ENCODE measurements at regions not wholly inside any gene's neighbourhood (a gene's known extent, or its start where the extent isn't known, plus 50 kb on each side); places are given as distances from the start of the nearest gene placed in this dataset.

- DNase-seq, result no peak
These were observed 112.5 kb upstream of the SLC44A3 start for GRCh38 chr1:94707321-94708298.

GRCh38 chr1:94702442-94702815, 117.7 kb upstream of the SLC44A3 start:
- peak; percentile 59 for DNase-seq

GRCh38 chr1:94701796-94702441, 118.2 kb upstream of the SLC44A3 start:
- no peak for DNase-seq

- no peak for DNase-seq
These were observed 121.2 kb upstream of the SLC44A3 start for GRCh38 chr1:94698759-94699502.

GRCh38 chr1:94698356-94698755, 121.8 kb upstream of the SLC44A3 start:
- no peak for DNase-seq

- no peak for DNase-seq
These were observed 122.3 kb upstream of the SLC44A3 start for GRCh38 chr1:94697839-94698238.

- no peak for DNase-seq
These were observed 125.8 kb upstream of the SLC44A3 start for GRCh38 chr1:94694226-94694915.

GRCh38 chr1:94693435-94693834, 126.7 kb upstream of the SLC44A3 start:
- DNase-seq, result no peak

- DNase-seq, result no peak
These were observed 127.1 kb upstream of the SLC44A3 start for GRCh38 chr1:94693029-94693428.

GRCh38 chr1:94688646-94689045, 131.5 kb upstream of the SLC44A3 start:
- DNase-seq, result no peak

GRCh38 chr1:94686882-94687281, 133.3 kb upstream of the SLC44A3 start:
- DNase-seq, result no peak

- DNase-seq, result no peak
These were observed 135.4 kb upstream of the SLC44A3 start for GRCh38 chr1:94684690-94685250.

GRCh38 chr1:94683886-94684285, 136.3 kb upstream of the SLC44A3 start:
- no peak for DNase-seq

- DNase-seq, result no peak
These were observed 138.4 kb upstream of the F3 start for GRCh38 chr1:94680039-94680377.

- no peak for DNase-seq
These were observed 137.9 kb upstream of the F3 start for GRCh38 chr1:94679332-94680038.

GRCh38 chr1:94678202-94678848, 136.8 kb upstream of the F3 start:
- no peak for DNase-seq

- no peak for DNase-seq
These were observed 136.2 kb upstream of the F3 start for GRCh38 chr1:94677714-94678113.

GRCh38 chr1:94677087-94677486, 135.5 kb upstream of the F3 start:
- DNase-seq, result no peak

GRCh38 chr1:94676686-94677085, 135.1 kb upstream of the F3 start:
- DNase-seq, result no peak

GRCh38 chr1:94675373-94675772, 133.8 kb upstream of the F3 start:
- no peak for DNase-seq

All from muscle of arm (tissue), 1 donor.